ENCODE measurements at regions not wholly inside any gene's neighbourhood (a gene's known extent, or its start where the extent isn't known, plus 50 kb on each side); places are given as distances from the start of the nearest gene placed in this dataset.
A peak's percentile ranks its signal among the peaks of the same experiment; 100 is the strongest.

DNA sequence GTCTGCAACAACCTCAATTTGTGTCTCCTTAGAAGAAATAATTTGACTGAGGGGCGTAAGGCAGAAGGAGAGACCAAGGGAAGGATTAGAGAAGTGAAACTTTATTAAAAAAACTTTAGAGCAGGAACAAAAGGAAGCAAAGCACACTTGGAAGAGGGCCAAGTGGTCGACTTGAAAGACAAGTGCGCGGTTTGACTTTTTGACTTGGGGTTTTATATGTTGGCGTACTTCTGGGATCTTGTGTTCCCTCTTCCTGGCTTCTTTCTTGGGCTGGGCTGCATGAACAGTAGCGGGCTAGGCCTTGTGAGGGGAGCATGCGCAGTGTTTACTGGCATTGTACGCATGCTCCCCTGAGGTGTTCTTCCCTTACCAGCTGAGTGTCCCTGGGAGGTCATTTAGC, 369.3 kb upstream of the DCN start:
- 83 to 87% (median 84%) methylated on average over 8 of the region's 8 CpGs for WGBS, 4 donors
- DNase-seq (peak in 3 of 5 donors; percentile 27 to 50 (median 27)), ATAC-seq (peak in 2 of 4 donors; percentile 53 to 64)
- Histone ChIP-seq H3K36me3 (no peaks in the 10 kb centered on the region), H3K9me3 (peaks cover 0 to 7% (median 0%) of the 10 kb centered on the region in 12 donors), H3K4me1 (no peaks in the 10 kb centered on the region), H3K27me3 (no peaks in the 10 kb centered on the region), H3K27ac (peak overlapping the region in 1 of 12 donors; percentile 18), H3K4me3 (no peak overlapping the region)
- intact Hi-C loops (cut with DNase I) = no loop called here
- TF ChIP-seq, protein P1, sequence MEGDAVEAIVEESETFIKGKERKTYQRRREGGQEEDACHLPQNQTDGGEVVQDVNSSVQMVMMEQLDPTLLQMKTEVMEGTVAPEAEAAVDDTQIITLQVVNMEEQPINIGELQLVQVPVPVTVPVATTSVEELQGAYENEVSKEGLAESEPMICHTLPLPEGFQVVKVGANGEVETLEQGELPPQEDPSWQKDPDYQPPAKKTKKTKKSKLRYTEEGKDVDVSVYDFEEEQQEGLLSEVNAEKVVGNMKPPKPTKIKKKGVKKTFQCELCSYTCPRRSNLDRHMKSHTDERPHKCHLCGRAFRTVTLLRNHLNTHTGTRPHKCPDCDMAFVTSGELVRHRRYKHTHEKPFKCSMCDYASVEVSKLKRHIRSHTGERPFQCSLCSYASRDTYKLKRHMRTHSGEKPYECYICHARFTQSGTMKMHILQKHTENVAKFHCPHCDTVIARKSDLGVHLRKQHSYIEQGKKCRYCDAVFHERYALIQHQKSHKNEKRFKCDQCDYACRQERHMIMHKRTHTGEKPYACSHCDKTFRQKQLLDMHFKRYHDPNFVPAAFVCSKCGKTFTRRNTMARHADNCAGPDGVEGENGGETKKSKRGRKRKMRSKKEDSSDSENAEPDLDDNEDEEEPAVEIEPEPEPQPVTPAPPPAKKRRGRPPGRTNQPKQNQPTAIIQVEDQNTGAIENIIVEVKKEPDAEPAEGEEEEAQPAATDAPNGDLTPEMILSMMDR (IDR thresholded peaks at IDR 0.05) = no peak
- no peak for TF ChIP-seq POLR2A (IDR thresholded peaks at IDR 0.05)

DNA sequence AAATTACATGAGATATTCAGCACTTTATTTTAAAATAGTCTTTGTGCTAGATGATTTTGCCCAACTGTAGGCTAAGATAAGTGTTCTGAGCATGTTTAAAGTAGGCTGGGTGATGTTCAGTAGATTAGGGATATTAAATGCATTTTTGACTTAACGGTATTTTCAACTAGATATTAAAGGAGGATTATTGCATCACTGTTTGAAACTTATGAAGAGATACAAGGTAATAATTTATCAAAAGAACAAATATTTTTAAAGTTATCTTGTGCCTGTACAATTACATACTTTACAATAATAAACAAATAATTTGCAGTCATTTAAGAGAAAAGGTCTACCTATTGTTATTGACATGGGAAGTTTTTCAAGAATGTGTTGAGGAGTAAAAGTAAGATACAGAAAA, 368.6 kb upstream of the DCN start:
- ATAC-seq (no peak), DNase-seq (no peak)
- TF ChIP-seq POLR2A (IDR thresholded peaks at IDR 0.05) = no peak
- TF ChIP-seq, protein P1 (IDR thresholded peaks at IDR 0.05) = no peak
- Histone ChIP-seq H3K4me1 (no peaks in the 10 kb centered on the region), H3K9me3 (peaks cover 0 to 14% (median 0%) of the 10 kb centered on the region in 12 donors), H3K4me3 (no peak overlapping the region), H3K36me3 (no peaks in the 10 kb centered on the region), H3K27ac (no peak overlapping the region), H3K27me3 (no peaks in the 10 kb centered on the region)
- intact Hi-C loops (cut with DNase I) = no loop called here
- WGBS, 4 donors = 93 to 98% (median 96%) methylated on average over 1 of the region's 1 CpG

DNA sequence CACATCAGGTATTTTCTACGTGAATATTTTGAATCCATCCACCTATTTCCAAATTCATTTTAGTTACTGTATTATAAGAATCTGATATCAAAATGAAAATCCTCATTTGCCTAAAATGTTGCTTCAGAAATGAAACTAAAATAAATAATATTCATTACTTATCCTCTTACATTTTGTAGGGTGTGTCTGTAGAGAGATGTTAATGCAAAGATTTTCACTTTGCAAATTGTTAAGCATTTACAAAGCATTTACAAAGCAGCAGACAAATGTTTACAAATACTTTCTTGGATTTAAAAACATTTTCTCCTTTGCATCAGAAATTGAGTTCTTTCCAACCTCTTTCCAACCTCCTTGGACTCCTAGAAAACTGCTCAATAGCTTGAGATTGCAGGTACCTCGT, 360.0 kb upstream of the DCN start:
- 90 to 97% (median 94%) methylated on average over 2 of the region's 2 CpGs for WGBS, 4 donors
- intact Hi-C loops (cut with DNase I) = no loop called here
- Histone ChIP-seq H3K27ac (no peak overlapping the region), H3K4me3 (no peak overlapping the region), H3K27me3 (no peaks in the 10 kb centered on the region), H3K36me3 (no peaks in the 10 kb centered on the region), H3K4me1 (no peaks in the 10 kb centered on the region), H3K9me3 (peaks cover 0 to 7% (median 0%) of the 10 kb centered on the region in 12 donors)
- TF ChIP-seq POLR2A (IDR thresholded peaks at IDR 0.05) = no peak
- TF ChIP-seq, protein P1 (IDR thresholded peaks at IDR 0.05) = no peak
- DNase-seq = no peak
- no peak for ATAC-seq

DNA sequence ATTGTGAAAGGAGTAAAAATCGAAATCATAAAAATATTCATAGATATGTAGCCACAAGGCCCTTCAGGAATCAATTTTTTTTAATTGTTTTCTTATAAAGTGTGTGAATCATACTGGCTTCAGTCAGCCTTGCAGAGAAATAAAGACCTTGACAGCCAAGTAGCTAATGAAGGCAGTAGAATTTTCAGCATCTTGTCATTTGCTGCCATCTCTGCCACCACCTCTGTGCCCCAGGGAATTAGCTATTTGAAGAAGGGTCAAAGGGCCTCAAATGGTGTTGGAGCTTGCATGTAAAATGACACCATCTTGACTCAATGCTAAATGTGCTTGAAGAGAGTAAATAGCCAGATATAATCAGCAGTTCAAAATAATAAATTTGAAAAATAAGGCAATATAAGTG, 359.4 kb upstream of the DCN start:
- no peak overlapping the region for H3K4me3 ChIP-seq
- whole genome bisulfite sequencing, 4 donors = 73 to 81% (median 81%) methylated on average over 1 of the region's 1 CpG
- DNase-seq (no peak), ATAC-seq (no peak)
- H3K27ac ChIP-seq = no peak overlapping the region
- intact Hi-C loops (cut with DNase I) = no loop called here
- no peaks in the 10 kb centered on the region for H3K4me1 ChIP-seq
- no peaks in the 10 kb centered on the region for H3K27me3 ChIP-seq
- peaks cover 0 to 7% (median 0%) of the 10 kb centered on the region in 12 donors for H3K9me3 ChIP-seq
- TF ChIP-seq, protein P1 (IDR thresholded peaks at IDR 0.05) = no peak
- TF ChIP-seq POLR2A (IDR thresholded peaks at IDR 0.05) = no peak
- no peaks in the 10 kb centered on the region for H3K36me3 ChIP-seq

Measured in heart left ventricle (tissue), 16 donors.